Chondrocyte (in vitro differentiated cells): ENCODE measurements at regions not wholly inside any gene's neighbourhood (a gene's known extent, or its start where the extent isn't known, plus 50 kb on each side); places are given as distances from the start of the nearest gene placed in this dataset.

Experiments
- DNase-seq: peaks from one replicate; pipeline ENCODE4 v3.0.0; 2021; ENCODE audit warnings: mixed read lengths, low spot score
- H3K27ac Mint-ChIP-seq: one replicate; pipeline ENCODE4 v1.8.0; 2021; ENCODE audit warnings: mild to moderate bottlenecking, moderate library complexity, mixed read lengths; ENCODE audit not compliant: unreplicated experiment
- H3K27me3 Mint-ChIP-seq: 2 replicates; pipeline ENCODE4 v1.8.0; 2021; ENCODE audit warnings: low read depth, mixed read lengths
- H3K36me3 Mint-ChIP-seq: 2 replicates; pipeline ENCODE4 v1.8.0; 2021; ENCODE audit warnings: low read depth, mixed read lengths
- H3K4me1 Mint-ChIP-seq: 2 replicates; pipeline ENCODE4 v1.8.0; 2021; ENCODE audit warnings: low read depth, mild to moderate bottlenecking, mixed read lengths
- H3K4me3 Mint-ChIP-seq: one replicate; pipeline ENCODE4 v1.8.0; 2021; ENCODE audit warnings: mild to moderate bottlenecking, moderate library complexity, mixed read lengths; ENCODE audit not compliant: unreplicated experiment
- H3K9me3 Mint-ChIP-seq: 2 replicates; pipeline ENCODE4 v1.8.0; 2021; ENCODE audit warnings: low read depth, mixed read lengths
- CTCF ChIP-seq: fragments of 200-600 bp; sonication (generic); IDR thresholded peaks from 2 replicates; pipeline ENCODE4 v1.5.0; 2021; ENCODE audit warnings: antibody characterized with exemption, mild to moderate bottlenecking, moderate library complexity

- TF ChIP-seq CTCF, result no peak
- Mint-ChIP-seq H3K27ac (no peak overlapping the region), H3K27me3 (peaks cover 38% of the 10 kb centered on the region), H3K36me3 (no peaks in the 10 kb centered on the region), H3K9me3 (no peaks in the 10 kb centered on the region), H3K4me3 (no peak overlapping the region), H3K4me1 (peaks cover 3% of the 10 kb centered on the region)
- DNase-seq, result no peak
Measured at GRCh38 chr10:58086144-58086762, 181.4 kb downstream of the IPMK start.

- Mint-ChIP-seq H3K27ac (no peak overlapping the region), H3K9me3 (no peaks in the 10 kb centered on the region), H3K4me3 (no peak overlapping the region), H3K4me1 (peaks cover 7% of the 10 kb centered on the region), H3K27me3 (peaks cover 23% of the 10 kb centered on the region), H3K36me3 (no peaks in the 10 kb centered on the region)
- no peak for DNase-seq
- no peak for TF ChIP-seq CTCF
Measured at GRCh38 chr10:58082248-58082647, 185.4 kb downstream of the IPMK start.

- Mint-ChIP-seq H3K9me3 (no peaks in the 10 kb centered on the region), H3K4me1 (peaks cover 7% of the 10 kb centered on the region), H3K4me3 (no peak overlapping the region), H3K27me3 (peaks cover 17% of the 10 kb centered on the region), H3K36me3 (no peaks in the 10 kb centered on the region), H3K27ac (no peak overlapping the region)
- TF ChIP-seq CTCF, result no peak
- no peak for DNase-seq
Measured at GRCh38 chr10:58081353-58081752, 186.3 kb downstream of the IPMK start.

GRCh38 chr10:58079461-58079860, 188.2 kb downstream of the IPMK start:
- no peaks in the 10 kb centered on the region for H3K9me3 Mint-ChIP-seq
- no peak overlapping the region for H3K27ac Mint-ChIP-seq
- DNase-seq, result no peak
- H3K27me3 Mint-ChIP-seq, result peaks cover 12% of the 10 kb centered on the region
- TF ChIP-seq CTCF, result no peak
- no peaks in the 10 kb centered on the region for H3K36me3 Mint-ChIP-seq
- H3K4me1 Mint-ChIP-seq, result peaks cover 7% of the 10 kb centered on the region
- H3K4me3 Mint-ChIP-seq, result no peak overlapping the region

- DNase-seq, result no peak
- H3K27ac Mint-ChIP-seq, result no peak overlapping the region
- H3K36me3 Mint-ChIP-seq, result no peaks in the 10 kb centered on the region
- peaks cover 32% of the 10 kb centered on the region for H3K27me3 Mint-ChIP-seq
- TF ChIP-seq CTCF, result no peak
- no peak overlapping the region for H3K4me3 Mint-ChIP-seq
- no peaks in the 10 kb centered on the region for H3K9me3 Mint-ChIP-seq
- H3K4me1 Mint-ChIP-seq, result no peaks in the 10 kb centered on the region
Measured at GRCh38 chr10:58072634-58073033, 195.1 kb downstream of the IPMK start.
